Inferior parietal cortex (tissue), 1 donor: ENCODE measurements at regions not wholly inside any gene's neighbourhood (a gene's known extent, or its start where the extent isn't known, plus 50 kb on each side); places are given as distances from the start of the nearest gene placed in this dataset.

ENCODE experiments used
- DNase-seq: peaks from one replicate; pipeline ENCODE4 v3.0.0-alpha.2; 2016; ENCODE audit errors: extremely low spot score

DNA sequence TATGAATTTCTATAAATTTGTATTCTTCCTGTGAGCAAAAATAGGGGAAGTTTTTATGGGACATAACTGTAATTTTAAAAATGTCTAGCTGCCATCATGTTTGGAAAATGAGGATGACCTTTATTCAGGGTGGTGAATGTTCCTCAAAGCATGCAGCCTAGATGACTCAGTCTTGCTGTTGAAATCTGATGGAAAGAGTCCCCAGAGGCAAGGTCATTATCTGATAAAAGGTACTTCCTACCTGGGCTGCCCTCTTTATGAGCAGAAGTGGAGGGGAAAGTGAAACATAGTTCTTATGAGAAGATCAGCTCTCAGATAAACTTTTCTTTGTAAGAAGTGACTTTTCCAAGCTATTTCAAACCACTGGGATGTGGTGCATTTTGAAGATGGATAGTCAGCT is 1144.7 kb upstream of the PIK3C3 start:
- no peak for DNase-seq

DNA sequence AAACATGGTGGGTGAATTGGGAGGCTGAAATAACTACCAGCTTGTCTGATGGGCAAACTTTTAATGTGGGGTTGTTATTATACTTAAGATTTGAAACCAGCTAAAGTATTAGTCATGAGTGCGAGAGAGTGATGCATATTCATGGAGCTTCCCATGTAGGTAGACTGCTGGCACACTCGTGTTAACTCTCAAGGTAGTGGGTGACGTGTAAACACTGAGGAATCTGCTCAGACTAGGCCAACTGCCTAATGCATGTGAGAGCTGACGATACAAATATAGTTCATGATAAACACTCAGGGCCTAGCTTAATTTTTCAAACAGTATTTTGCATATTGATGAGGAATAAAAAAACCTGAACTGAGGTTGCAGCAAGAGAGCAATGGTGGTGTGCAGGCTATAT is 1165.7 kb upstream of the PIK3C3 start:
- no peak for DNase-seq

DNA sequence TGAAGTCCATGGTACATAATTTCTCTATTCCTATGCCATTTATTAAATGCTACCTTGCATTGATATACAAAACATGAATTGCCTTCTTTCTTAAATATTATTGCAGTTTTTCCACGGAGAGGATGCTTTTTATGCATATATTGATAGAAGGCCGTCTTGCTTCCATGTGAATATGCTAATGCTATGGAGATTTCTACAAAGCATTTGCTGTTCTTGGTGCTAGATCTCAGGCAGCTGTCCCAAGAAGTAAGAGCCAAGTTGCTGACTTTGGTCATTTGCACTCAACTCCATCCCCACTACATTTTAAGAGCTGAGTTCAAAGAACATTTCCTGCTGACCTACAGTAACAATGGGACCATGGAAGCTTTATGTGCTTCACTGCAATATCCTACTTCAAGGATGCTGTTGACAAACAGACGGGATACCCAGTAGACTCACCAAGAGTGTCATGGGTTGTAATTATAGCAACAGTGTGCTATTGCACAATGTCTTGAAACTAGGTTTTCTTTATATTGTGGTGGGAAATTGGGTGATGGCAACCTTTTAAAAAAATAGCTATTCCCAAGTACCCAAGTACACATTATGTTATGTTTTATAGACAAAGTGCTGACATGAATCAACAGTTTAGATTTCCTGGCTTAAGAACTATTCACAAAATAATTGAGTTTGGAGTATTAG is 1172.4 kb upstream of the PIK3C3 start:
- DNase-seq, result no peak

DNA sequence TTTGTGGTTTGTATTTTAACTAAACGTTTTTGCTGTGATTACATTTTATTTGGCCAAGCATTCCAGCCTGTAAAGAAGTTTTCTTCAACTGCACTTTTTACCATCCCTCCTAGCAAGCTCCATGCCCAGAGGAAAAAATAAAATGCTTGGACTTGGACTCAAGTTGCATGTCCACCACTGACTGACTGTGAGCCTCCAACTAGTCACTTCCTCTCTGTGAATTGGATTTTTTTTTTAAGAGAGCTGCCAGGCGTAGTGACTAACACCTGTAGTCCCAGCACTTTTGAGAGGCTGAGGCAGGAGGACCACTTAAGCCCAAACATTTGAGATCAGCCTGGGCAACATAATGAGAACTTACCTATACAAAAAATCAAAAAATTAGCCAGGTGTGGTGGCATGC is 1185.2 kb upstream of the PIK3C3 start:
- no peak for DNase-seq

DNA sequence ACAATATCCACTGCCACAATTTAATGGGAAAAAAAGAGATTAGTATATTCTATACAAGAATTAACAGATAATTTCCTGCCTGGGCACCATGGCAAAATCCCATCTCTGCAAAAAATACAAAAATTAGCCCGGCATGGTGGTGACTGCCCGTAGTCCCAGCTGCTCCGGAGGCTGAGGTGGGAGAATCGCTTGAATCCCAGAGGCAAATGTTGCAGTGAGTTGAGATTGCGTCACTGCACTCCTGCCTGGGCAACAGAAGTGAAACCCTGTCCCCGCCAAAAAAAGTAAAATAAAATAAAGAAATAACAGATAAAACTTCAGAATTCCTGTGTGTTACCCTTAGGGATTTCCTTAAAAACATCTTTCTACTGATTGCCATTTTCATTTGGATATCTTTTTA is 1194.8 kb upstream of the PIK3C3 start:
- no peak for DNase-seq

DNA sequence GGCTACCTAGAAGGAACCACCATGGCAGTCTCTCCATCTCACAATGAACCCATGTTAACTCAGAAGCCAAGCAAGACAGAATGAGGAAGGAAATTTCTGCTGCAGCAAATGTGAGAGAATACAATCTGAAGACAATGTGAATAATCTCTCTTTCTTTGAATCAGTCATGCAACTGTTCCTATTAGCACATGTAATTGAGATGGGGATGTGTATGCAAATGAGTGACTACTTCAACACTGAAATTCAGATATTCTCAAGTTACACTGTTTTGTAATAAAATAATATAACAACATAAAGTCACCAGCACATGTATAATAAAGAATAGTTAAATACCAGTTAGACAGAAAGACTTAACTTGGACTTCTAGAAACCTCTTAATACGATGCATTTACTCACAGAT is 1200.6 kb upstream of the PIK3C3 start:
- no peak for DNase-seq

DNA sequence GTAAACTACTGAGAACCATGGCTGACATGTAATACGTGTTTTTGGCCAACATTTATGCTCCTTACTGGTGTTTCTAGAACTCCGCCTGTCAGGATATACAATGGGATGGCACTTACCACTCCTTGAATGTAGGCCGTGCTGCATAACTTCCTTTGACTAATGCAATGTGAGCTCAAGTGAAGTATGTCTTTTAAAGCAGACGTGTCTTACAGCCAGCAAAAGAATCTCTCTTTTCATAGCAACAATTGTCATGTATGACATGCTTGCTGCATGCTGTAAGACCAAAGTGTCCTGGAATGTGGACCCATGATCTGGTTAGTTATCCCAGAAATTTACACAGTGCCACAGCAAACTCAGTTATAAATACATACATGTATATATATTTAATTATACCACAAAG is 1202.7 kb upstream of the PIK3C3 start:
- no peak for DNase-seq

DNA sequence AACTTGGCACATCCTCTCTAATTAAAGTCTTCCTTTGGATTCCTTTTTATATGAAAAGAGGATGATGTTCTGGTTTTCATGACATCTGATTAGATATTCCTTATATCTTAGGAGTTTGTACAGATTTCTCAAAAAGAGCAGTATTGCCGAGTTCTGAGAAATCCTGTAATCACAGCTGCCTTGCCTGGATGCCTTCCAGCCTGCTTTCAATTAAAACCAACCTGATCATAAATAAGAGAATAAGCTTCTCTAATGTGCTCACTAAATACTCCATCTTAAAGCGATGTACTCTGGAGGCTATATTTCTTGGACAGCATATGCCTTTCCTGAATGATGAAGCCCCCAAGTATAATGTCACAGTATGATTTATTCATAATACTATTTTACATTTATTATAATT is 1203.8 kb upstream of the PIK3C3 start:
- DNase-seq, result no peak

DNA sequence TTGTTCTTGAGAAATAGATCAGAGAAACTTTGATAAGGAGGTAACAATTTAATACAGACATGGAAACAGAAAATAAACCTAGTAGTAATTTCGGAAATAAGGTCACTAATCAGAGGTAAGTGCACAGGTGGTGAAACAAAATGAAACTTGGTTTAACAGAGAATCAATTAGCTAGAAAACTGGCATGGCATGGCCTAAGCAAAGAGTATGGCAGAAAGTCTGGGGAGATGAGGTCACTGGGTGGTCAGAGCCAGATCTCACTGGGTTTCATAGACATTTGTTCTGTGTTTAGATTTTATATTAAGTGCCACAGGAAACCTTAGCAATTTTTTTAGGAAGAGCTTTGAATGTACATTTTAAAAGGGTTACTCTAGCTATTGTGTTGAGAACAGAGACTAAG is 1216.0 kb upstream of the PIK3C3 start:
- no peak for DNase-seq

DNA sequence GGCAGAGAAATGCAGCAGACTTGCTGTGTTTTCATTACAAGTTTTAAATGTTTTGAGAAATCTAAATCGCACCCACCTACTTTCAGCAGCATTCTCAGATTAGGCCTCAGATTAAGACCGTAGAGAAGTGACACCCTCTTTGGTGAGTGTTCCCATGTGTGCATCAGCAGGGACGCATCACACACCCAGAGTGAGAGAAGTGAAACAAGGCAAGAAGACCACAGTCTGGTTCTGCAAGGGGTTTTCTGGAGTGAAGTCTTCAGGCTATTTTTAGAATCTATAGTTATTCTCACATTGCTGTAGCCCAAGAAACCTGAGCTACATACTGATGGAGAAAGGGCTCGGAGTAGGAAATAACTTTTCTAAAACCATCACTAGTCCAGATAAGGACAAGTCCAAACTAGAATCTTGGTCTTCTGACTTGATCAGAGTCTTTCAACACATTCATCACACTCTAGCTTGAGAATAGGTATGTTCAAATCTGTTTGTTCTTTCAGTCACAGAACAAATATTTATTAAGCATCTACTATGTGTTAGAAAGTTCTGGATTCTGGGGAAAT is 1216.6 kb upstream of the PIK3C3 start:
- no peak for DNase-seq

DNA sequence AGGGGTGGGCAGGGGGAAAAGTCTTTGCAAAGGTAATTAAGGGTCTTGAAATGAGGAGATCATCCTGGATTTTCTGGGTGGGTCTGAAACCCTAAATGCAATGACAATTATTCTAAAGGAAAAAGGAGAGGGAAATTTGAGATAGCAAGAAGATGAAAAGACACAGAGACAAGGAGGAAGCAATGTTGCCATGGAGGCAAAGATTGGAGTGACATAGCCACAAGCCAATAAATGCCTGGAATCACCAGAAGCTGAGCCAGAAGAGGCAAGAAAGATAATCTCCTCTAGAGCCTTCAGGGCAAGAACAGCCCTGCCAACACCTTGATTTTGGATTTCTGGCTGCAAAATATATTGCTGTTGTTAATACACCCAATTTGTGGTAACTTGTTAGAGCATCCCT is 1246.3 kb upstream of the PIK3C3 start:
- DNase-seq, result no peak

DNA sequence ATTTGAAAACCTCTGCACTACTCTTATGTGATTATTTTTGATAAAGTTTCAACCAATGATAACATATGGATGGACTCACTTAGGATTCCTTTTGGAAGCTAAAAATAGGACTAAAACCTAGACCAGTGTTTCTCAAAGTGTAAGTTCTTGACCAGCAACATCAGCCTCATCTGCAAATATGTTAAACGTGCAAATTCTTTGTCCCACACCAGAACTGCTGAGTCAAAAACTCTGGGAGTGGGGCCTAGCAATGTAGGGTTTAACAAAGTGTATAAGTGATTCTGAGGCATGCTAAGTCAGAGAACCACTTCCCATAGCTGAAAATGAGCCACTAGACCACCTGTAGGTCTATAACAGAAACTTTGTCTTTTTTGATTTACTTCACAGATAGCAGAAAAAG is 1247.2 kb upstream of the PIK3C3 start:
- DNase-seq, result no peak

DNA sequence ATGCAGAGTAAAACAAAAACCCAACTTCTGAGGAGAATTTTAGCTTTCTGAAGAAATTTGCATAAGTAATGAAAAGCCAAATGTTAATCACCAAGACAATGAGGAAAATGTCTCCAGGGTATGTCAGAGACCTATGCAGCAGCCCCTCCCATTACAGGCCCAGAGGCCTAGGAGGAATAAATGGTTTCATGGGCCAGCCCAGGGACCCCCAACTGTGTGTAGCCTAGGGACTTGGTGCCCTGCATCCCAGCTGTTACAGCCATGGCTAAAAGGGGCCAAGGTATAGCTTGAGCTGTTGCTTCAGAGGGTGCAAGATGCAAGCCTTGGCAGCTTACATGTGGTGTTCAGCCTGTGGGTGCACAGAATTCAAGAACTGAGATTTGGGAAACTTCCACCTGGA is 1256.9 kb upstream of the PIK3C3 start:
- DNase-seq, result no peak

DNA sequence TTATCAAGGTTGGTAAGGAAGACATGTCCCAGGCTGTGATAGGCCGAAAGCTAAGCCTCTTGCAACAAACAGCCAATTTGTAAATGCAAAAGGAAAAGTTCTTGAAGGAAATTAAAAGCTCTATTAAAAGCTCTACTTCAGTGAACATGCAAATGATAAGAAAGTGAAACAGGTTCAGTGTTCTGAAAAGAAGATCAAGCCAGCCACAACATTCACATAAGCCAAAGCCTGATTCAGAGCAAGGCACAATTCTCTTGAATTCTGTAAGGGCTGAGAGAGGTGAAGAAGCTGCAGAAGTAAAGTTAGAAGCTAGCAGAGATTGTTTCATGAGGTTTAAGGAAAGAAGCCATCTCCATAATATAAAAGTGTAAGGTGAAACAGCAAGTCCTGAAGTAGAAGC is 1259.5 kb upstream of the PIK3C3 start:
- no peak for DNase-seq

DNA sequence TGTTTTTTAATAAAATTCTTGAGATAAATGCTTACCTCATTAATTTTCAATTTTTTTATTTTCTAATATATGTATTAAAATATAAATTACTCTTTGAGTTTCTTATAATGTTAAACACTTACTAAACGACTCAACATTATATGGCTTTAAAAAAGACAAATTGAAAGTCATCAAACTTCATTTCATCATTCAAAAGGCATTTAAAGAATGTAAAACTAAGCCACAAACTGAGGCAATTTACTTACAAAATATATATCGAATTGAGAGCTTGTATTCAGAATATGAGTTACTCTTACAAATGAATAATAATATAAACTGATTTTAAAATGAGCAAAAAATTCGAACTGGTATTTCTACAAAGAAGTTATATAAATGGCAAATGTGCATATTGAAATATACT is 1262.2 kb upstream of the PIK3C3 start:
- DNase-seq, result no peak

DNA sequence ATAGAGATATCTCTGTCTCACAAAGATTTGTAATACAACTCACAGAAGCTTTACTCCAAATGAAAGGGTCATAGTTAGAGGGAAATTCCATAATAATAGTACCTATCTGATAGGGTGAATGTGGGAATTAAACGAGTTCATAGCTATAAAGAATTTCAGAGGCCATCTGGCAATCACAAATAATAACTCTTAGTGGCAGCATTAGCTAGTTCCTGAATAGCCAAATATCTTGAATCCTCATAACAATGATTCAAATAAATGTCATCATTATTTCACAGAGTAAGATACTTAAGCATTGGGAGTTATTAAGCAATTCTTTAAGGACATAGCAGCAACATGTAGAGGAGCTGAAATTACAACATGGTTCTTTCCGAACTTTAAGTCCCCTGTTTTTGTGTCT is 1265.0 kb upstream of the PIK3C3 start:
- no peak for DNase-seq

DNA sequence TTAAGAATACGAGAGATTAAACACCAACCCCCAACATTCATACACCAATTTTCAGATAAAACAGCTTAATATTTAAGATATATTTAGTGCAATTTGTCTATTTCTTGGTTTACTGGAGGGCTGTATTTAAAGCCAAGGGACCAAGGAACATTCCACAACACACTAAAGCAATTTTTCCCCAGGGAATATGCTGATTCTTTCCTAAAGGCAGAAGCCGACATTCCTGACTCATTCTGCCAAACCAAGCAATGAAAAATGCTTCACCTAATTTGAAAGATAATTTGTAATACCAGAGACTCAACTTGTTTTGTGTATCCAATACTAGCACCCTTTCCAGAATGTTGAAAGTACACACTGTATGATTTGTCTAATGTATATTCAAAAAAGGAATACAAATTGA is 1267.6 kb upstream of the PIK3C3 start:
- no peak for DNase-seq

DNA sequence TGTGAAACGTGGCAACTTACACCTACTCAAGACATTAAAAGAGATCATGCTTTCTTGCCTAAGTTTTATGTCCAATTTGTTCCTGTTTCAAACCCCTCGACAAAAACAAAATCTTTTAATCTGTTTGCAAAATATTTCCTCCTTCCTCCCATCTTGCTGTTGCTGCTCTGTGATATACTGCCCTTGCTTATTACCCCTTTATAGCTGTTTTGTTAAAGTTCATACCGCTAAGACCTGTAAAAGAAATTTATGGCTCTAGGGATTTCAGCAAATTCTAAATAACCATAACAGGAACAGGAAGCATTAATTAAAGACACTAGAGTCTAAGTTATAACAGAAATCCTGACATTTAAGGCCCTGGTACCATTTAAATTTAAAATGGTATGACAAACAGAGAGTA is 1268.2 kb upstream of the PIK3C3 start:
- no peak for DNase-seq

DNA sequence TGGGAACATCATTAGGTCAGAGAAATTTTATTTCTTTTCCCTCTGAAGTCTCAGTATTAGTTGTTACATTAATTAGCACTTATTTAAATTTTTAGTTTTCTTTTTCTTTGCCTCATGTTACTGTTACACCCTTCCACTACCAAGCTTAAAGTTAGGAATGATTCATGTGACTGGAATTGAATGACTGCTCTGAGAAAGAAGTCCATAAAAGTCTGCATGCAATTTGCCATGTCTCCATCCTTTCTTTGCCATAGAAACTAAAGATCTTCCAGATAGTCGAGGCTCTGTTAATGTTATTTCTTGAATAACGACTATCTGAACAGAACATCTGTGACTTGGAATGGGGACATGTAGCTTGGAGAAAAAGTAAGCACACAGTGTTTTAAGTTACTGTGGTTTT is 1269.8 kb upstream of the PIK3C3 start:
- no peak for DNase-seq

DNA sequence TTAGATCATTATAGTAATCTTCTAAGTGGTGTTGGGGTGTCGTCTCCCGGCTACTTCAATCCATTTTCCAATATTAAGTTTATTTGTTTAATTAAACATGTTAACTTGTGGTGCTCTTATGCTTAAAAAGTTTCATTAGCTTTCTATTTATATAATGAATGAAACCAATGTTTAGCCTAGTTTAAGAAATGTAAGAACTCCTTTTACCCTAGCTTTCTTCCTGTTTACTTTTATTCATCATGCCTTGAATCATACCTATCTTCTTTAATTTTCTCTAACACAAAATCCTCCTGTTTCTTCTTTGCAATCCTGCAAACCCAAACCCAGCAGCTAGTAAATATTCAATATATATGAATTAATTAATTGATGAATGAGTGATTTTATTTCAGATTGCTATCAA is 1276.7 kb upstream of the PIK3C3 start:
- DNase-seq, result no peak

DNA sequence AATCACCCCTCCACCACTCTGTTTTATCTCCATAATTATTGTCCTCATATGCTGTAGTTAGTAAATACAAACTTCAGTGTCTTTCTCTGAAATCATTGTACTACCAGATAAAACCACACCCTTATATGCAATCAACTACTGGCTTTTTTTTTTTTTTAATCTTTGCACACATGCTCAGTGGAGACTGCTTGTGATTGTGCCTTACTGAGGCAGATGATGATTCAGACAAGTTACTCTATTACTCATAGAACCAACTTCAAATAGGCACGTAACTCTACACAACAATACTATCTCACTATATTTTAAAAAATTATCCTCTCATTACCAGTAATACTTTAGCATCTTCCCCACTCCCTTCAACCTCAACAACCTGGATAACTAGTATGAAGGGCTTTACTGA is 1278.4 kb upstream of the PIK3C3 start:
- DNase-seq, result no peak

DNA sequence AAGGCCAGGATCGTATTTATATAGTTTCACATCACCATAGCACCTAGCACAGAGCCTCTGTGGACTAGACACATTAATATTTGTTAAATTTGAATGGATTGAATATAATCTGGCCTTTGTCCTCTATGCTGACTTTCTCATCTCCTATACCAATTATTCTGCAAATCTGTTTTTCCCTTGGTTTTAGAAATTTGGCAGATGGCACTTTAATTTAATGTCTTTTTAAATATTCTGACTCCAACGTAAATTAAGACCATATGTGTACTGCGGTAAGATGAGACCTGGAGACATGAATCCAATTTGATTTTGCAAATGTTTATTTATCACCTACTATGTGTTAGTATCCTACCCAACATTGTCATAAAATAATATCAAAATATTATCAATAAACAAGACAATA is 1281.9 kb upstream of the PIK3C3 start:
- no peak for DNase-seq

DNA sequence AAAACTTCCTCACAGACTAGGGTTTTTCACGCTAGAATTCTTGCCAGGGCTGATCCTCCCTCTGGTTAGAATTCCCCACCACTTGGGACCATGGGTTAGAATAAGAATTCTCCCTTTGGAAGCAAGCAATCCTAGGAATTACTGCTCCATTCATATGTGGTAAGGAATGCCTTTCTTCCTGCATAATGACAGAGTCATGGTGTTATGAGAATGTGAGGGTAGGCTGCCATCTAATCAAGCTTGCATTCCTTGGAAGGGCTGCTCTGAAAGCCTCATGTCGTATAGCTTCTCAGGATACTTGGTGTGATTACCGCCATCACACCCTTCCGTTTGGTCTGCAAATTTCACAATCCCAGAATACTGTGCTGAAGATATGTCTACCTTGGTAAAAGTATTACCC is 1282.4 kb upstream of the PIK3C3 start:
- no peak for DNase-seq

DNA sequence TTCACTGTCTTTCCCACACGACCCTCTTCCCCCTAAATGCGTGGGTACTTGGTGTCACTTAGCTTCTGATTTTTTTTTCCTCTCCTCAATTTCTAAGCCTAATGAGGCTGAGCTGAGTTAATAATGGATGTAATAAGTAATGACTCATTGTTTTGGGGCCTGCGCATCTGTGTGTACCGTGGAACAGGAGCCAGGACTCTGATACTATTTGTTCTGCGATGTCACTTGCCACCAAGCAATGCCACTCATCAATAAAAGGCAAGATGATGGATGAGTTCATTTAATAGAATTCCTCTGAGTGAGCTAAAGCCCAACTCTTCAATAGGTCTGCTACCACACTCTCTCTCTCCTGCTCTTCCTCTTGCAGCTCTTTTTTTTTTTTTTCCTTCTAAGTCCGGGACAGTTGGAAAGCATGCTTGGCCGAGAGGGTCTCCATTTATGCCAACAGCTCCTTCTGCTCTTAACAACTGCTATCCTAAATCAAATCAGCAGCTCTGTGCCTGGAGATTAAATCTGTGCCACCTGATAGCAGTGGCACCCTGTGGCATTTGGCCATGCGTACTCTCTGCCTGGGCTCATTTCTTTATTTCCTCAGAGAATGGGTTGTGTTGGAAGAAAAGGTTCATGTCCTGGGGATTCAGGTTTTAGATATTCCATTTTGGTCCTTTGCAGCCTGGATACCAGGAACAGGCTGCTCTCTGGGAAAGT is 1284.2 kb upstream of the PIK3C3 start:
- no peak for DNase-seq
